ENCODE measurements at regions not wholly inside any gene's neighbourhood (a gene's known extent, or its start where the extent isn't known, plus 50 kb on each side); places are given as distances from the start of the nearest gene placed in this dataset.

DNA sequence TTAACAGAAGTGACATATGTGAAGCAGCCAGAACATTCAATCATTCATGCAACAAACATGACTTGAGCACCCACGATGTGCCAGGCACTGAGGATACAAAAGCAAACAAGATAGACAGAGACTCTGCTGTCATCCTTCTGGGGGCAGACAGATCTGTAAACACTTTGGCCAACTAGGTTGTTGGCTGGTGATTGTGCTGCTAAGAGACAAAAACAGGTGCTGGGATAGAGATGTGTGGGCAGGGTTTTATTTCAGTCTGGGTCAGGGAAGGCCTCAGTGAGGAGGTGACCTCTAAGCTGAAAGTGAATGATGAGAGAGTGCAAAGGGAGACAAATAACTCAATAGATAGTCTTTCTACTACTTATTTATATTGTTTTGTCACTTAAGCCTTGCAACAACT is 147.0 kb upstream of the VEPH1 start:
- Histone ChIP-seq H3K27ac (ENCODE audit: low read depth, low read length, poor library complexity, severe bottlenecking) (no peak overlapping the region), H3K36me3 (ENCODE audit: insufficient read depth, low read length) (no peaks in the 10 kb centered on the region), H3K4me3 (ENCODE audit: low read depth, low read length, poor library complexity, severe bottlenecking) (no peak overlapping the region), H3K4me2 (ENCODE audit: low read length) (no peak overlapping the region), H3K27me3 (ENCODE audit: insufficient read depth, low read length) (no peaks in the 10 kb centered on the region), H3K4me1 (ENCODE audit: insufficient read depth, low read length, severe bottlenecking) (no peaks in the 10 kb centered on the region), H3K9me3 (ENCODE audit: low read length) (no peaks in the 10 kb centered on the region), H3K79me2 (ENCODE audit: insufficient read depth, low read length) (no peaks in the 10 kb centered on the region), H4K20me1 (ENCODE audit: insufficient read depth, low read length) (no peaks in the 10 kb centered on the region), H3F3A (ENCODE audit: insufficient read depth, low read length) (no peaks in the 10 kb centered on the region), H3K9me2 (ENCODE audit: low read depth, low read length) (no peaks in the 10 kb centered on the region), H3K9ac (ENCODE audit: low read length) (no peak overlapping the region), H2AFZ (ENCODE audit: low read length) (no peak overlapping the region)
- TF ChIP-seq, protein P1, sequence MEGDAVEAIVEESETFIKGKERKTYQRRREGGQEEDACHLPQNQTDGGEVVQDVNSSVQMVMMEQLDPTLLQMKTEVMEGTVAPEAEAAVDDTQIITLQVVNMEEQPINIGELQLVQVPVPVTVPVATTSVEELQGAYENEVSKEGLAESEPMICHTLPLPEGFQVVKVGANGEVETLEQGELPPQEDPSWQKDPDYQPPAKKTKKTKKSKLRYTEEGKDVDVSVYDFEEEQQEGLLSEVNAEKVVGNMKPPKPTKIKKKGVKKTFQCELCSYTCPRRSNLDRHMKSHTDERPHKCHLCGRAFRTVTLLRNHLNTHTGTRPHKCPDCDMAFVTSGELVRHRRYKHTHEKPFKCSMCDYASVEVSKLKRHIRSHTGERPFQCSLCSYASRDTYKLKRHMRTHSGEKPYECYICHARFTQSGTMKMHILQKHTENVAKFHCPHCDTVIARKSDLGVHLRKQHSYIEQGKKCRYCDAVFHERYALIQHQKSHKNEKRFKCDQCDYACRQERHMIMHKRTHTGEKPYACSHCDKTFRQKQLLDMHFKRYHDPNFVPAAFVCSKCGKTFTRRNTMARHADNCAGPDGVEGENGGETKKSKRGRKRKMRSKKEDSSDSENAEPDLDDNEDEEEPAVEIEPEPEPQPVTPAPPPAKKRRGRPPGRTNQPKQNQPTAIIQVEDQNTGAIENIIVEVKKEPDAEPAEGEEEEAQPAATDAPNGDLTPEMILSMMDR (IDR thresholded peaks at IDR 0.05; ENCODE audit: low read length), result no peak
- no peak for TF ChIP-seq EZH2 (IDR thresholded peaks at IDR 0.05; ENCODE audit: borderline replicate concordance, low read length)

DNA sequence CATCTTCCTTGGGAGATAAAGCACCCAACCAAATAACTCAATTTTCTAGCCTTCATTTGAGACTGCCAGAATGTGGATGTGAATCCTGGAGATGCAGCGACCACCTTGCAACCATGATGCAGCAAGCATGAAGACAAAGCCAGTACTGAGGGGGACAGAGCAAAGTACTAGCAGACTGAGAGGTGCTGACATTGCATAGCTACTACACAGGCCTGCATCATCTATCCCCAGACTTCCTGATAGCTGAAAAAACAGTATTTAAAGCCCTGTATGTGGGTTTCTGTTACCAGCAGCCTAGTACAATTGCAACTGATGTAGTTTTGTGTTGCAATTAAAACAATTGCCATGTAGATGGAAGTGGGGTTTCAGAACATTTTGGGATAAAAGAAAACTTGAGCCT is 146.3 kb upstream of the VEPH1 start:
- H3K9me2 ChIP-seq (ENCODE audit: low read depth, low read length), result no peaks in the 10 kb centered on the region
- no peaks in the 10 kb centered on the region for H3F3A ChIP-seq (ENCODE audit: insufficient read depth, low read length)
- H2AFZ ChIP-seq (ENCODE audit: low read length), result no peak overlapping the region
- H3K4me2 ChIP-seq (ENCODE audit: low read length), result no peak overlapping the region
- no peak overlapping the region for H3K9ac ChIP-seq (ENCODE audit: low read length)
- H3K36me3 ChIP-seq (ENCODE audit: insufficient read depth, low read length), result no peaks in the 10 kb centered on the region
- TF ChIP-seq, protein P1 (IDR thresholded peaks at IDR 0.05; ENCODE audit: low read length), result no peak
- no peak for TF ChIP-seq EZH2 (IDR thresholded peaks at IDR 0.05; ENCODE audit: borderline replicate concordance, low read length)
- no peaks in the 10 kb centered on the region for H3K4me1 ChIP-seq (ENCODE audit: insufficient read depth, low read length, severe bottlenecking)
- no peaks in the 10 kb centered on the region for H3K9me3 ChIP-seq (ENCODE audit: low read length)
- no peak overlapping the region for H3K27ac ChIP-seq (ENCODE audit: low read depth, low read length, poor library complexity, severe bottlenecking)
- H3K79me2 ChIP-seq (ENCODE audit: insufficient read depth, low read length), result no peaks in the 10 kb centered on the region
- H3K27me3 ChIP-seq (ENCODE audit: insufficient read depth, low read length), result no peaks in the 10 kb centered on the region
- H3K4me3 ChIP-seq (ENCODE audit: low read depth, low read length, poor library complexity, severe bottlenecking), result no peak overlapping the region
- H4K20me1 ChIP-seq (ENCODE audit: insufficient read depth, low read length), result no peaks in the 10 kb centered on the region

DNA sequence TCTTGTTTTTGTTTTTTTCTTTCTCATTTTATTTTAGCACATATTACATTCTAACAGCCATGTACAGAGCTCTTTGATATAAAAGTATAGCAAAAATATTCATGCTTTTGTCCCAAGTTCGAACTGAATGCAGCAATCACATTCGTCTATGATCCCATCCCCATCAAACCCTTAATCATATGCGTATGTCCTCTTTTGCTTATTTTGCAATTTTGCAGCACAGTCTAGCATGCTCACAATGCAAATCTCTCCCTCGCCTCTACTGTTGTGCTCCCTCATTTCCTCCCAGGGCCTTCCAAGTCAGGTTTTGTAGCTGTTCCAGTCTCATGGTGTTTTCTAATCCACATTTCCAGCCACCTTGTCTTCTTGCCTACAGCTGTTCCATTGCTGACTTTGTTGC is 144.6 kb upstream of the VEPH1 start:
- no peaks in the 10 kb centered on the region for H3K9me3 ChIP-seq (ENCODE audit: low read length)
- no peak overlapping the region for H3K4me2 ChIP-seq (ENCODE audit: low read length)
- H3K36me3 ChIP-seq (ENCODE audit: insufficient read depth, low read length), result no peaks in the 10 kb centered on the region
- H3K9me2 ChIP-seq (ENCODE audit: low read depth, low read length), result no peaks in the 10 kb centered on the region
- no peaks in the 10 kb centered on the region for H3K27me3 ChIP-seq (ENCODE audit: insufficient read depth, low read length)
- H3K79me2 ChIP-seq (ENCODE audit: insufficient read depth, low read length), result no peaks in the 10 kb centered on the region
- H4K20me1 ChIP-seq (ENCODE audit: insufficient read depth, low read length), result no peaks in the 10 kb centered on the region
- no peak overlapping the region for H2AFZ ChIP-seq (ENCODE audit: low read length)
- no peak overlapping the region for H3K9ac ChIP-seq (ENCODE audit: low read length)
- H3K27ac ChIP-seq (ENCODE audit: low read depth, low read length, poor library complexity, severe bottlenecking), result no peak overlapping the region
- H3F3A ChIP-seq (ENCODE audit: insufficient read depth, low read length), result no peaks in the 10 kb centered on the region
- H3K4me1 ChIP-seq (ENCODE audit: insufficient read depth, low read length, severe bottlenecking), result no peaks in the 10 kb centered on the region
- H3K4me3 ChIP-seq (ENCODE audit: low read depth, low read length, poor library complexity, severe bottlenecking), result no peak overlapping the region
- TF ChIP-seq, protein P1 (IDR thresholded peaks at IDR 0.05; ENCODE audit: low read length), result no peak
- no peak for TF ChIP-seq EZH2 (IDR thresholded peaks at IDR 0.05; ENCODE audit: borderline replicate concordance, low read length)
